AG04450 (cell line): ENCODE measurements at regions not wholly inside any gene's neighbourhood (a gene's known extent, or its start where the extent isn't known, plus 50 kb on each side); places are given as distances from the start of the nearest gene placed in this dataset.

ENCODE experiments used
- CTCF ChIA-PET: fragments of 300-600, 350-600 bp; formaldehyde crosslinking; extraction: SDS; loops from one replicate; lab custom pipeline; 2022; ENCODE audit warnings: antibody characterized with exemption, inconsistent platforms; lab: Charles Lee
- POLR2A ChIA-PET: fragments of 350-600 bp; formaldehyde crosslinking; extraction: SDS; loops from one replicate; lab custom pipeline; 2021; ENCODE audit warnings: antibody characterized with exemption, inconsistent platforms; lab: Yijun Ruan, JAX
- DNase-seq: peaks from one replicate; pipeline ENCODE4 v3.0.0-alpha.2; 2011; ENCODE audit warnings: low read depth, low spot score
- H3K27ac ChIP-seq: one replicate; pipeline ENCODE4 v1.5.1; 2012; ENCODE audit warnings: low read depth, low read length, control low read depth
- H3K27me3 ChIP-seq: one replicate; pipeline ENCODE4 v1.6.0; 2012; ENCODE audit warnings: low read length; ENCODE audit not compliant: control insufficient read depth, insufficient read depth
- H3K4me3 ChIP-seq: 2 replicates; pipeline ENCODE4 v1.5.1; 2011; ENCODE audit warnings: mild to moderate bottlenecking, low read depth, low read length, control low read depth
- H3K9me3 ChIP-seq: 2 replicates; pipeline ENCODE4 v1.5.1; 2012; ENCODE audit warnings: low read length; ENCODE audit not compliant: control insufficient read depth, insufficient read depth
- CTCF ChIP-seq: IDR thresholded peaks from 2 replicates; pipeline ENCODE4 v1.5.1; 2011; ENCODE audit warnings: low read depth, low read length, control low read depth, inconsistent platforms

DNA sequence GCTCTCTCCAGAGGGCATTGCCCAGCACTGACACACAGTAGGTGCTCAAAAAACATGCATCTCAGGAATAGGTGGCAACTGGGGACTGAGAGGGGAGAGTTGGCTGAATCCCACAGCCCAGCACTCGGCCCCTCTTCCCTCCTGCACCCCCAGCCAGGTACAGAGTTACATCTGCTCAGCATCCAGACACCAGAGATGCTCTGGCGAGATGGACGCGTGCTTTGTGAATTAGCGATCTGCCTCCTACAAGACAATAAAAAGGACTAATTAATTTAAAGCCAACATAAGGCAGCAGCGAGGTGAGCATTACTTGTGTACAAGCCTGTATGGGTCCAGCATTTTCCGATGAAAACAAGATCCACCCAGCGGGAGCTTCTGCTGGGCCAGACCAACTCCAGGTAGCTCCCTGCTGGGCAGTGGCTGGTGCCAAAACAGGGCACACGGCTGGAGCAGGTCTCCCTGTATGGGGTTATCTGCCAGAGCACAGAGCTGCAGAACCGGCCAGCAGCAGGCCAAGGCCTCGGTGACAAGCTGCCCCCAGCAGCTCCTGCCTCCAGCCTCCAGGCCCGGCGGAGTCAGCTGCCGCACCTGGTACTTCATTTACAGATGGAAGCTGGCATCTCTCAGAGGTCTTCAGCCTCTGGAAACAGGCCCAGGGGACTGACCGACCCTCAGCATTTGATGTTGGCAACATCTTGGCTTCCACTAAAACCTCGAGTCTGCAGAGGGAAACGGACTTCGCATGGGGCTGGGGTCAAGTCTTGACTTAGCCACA, 219.7 kb upstream of the SDK2 start:
- Histone ChIP-seq H3K4me3 (no peak overlapping the region), H3K27me3 (no peaks in the 10 kb centered on the region), H3K9me3 (peaks cover 50% of the 10 kb centered on the region), H3K27ac (no peak overlapping the region)
- DNase-seq: no peak
- ChIA-PET POLR2A (no interaction called here), CTCF (no interaction called here)
- TF ChIP-seq CTCF: no peak

- H3K27me3 ChIP-seq: no peaks in the 10 kb centered on the region
- no peak overlapping the region for H3K4me3 ChIP-seq
- no peak overlapping the region for H3K27ac ChIP-seq
- peaks cover 62% of the 10 kb centered on the region for H3K9me3 ChIP-seq
- DNase-seq: no peak
- ChIA-PET CTCF (no interaction called here), POLR2A (no interaction called here)
- no peak for TF ChIP-seq CTCF
These were observed 221.6 kb upstream of the SDK2 start for GRCh38 chr17:73865831-73866230.

DNA sequence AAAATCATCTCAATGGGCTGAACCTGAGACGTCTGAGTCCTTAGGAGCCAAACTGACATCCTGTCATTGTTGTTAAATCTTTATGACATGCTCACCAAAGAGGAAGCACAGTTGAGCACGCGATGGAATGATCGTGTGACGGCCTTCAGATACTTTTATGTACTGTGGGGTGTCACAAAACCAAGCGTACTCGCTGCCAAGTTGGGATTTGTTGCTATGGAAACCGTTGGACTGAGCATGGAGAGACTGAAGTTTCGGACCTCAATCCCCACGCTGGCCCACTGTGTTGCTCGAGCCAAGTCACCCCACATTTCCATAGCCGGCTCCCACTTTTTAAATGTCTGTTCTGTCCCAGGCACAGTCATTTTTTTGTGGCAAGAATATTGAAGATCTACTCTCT, 222.8 kb upstream of the SDK2 start:
- ChIA-PET POLR2A (no interaction called here), CTCF (no interaction called here)
- H3K27me3 ChIP-seq: no peaks in the 10 kb centered on the region
- TF ChIP-seq CTCF: no peak
- H3K27ac ChIP-seq: no peak overlapping the region
- no peak for DNase-seq
- H3K4me3 ChIP-seq: no peak overlapping the region
- peaks cover 55% of the 10 kb centered on the region for H3K9me3 ChIP-seq

GRCh38 chr17:73870068-73870467, 225.8 kb upstream of the SDK2 start:
- H3K27ac ChIP-seq: no peak overlapping the region
- POLR2A ChIA-PET: no interaction called here
- H3K9me3 ChIP-seq: peaks cover 35% of the 10 kb centered on the region
- DNase-seq: no peak
- CTCF ChIA-PET: no interaction called here
- H3K4me3 ChIP-seq: no peak overlapping the region
- TF ChIP-seq CTCF: no peak
- H3K27me3 ChIP-seq: no peaks in the 10 kb centered on the region

DNA sequence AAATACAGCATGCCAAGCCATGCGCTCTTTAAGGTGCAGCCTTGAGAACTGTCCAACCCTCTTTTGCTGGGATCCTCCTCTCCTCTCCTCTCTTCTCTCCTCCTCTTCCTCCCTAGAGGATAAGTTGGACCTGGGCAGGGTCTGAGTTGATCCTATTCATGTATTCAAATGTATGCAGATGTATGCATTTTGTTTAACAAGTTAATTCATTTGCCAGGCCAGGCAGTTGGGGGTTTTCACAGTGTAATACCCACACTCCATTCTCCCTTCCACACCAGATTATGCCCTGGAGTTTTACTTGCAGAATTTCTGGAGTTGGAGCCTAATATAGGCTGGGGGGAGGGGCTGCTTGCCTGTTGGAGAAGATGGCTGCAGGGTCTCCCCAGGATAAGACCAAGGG, 226.2 kb upstream of the SDK2 start:
- no peak for TF ChIP-seq CTCF
- H3K27me3 ChIP-seq: no peaks in the 10 kb centered on the region
- CTCF ChIA-PET: no interaction called here
- H3K9me3 ChIP-seq: peaks cover 35% of the 10 kb centered on the region
- H3K4me3 ChIP-seq: no peak overlapping the region
- no peak overlapping the region for H3K27ac ChIP-seq
- no peak for DNase-seq
- POLR2A ChIA-PET: no interaction called here
